Keratinocyte (primary cell): ENCODE measurements at regions not wholly inside any gene's neighbourhood (a gene's known extent, or its start where the extent isn't known, plus 50 kb on each side); places are given as distances from the start of the nearest gene placed in this dataset.

Experiments used
- CTCF ChIP-seq, 3 experiments: IDR thresholded peaks in 1 of 3; conservative IDR thresholded peaks in 1 of 3; optimal IDR thresholded peaks in 1 of 3; 2 replicates in 2 of 3; 3 replicates in 1 of 3; pipeline versions ENCODE3 to v1.5.1; 2011; ENCODE audit warnings: low read length in 3 of 3, mild to moderate bottlenecking in 3 of 3, moderate library complexity in 2 of 3, control low read depth in 1 of 3, inconsistent platforms in 1 of 3; ENCODE audit not compliant: insufficient read depth in 2 of 3; ENCODE audit errors: extremely low read depth in 1 of 3
- EZH2 ChIP-seq: IDR thresholded peaks from one replicate; pipeline ENCODE4 v1.6.1; 2012; ENCODE audit warnings: inconsistent platforms, mild to moderate bottlenecking, low read length, moderate library complexity

- TF ChIP-seq CTCF (optimal IDR thresholded peaks at IDR 0.05 in 1 of 3, IDR thresholded peaks at IDR 0.05 in 1 of 3, conservative IDR thresholded peaks at IDR 0.05 in 1 of 3; ENCODE audit: extremely low read depth in 1 of 3, insufficient read depth in 2 of 3, low read length in 3 of 3): no peak
- no peak for TF ChIP-seq EZH2
Observed at GRCh38 chr12:4177262-4177661, 96.3 kb upstream of the CCND2 start.
